ENCODE measurements at regions not wholly inside any gene's neighbourhood (a gene's known extent, or its start where the extent isn't known, plus 50 kb on each side); places are given as distances from the start of the nearest gene placed in this dataset.

GRCh38 chr2:220247588-220248350 is 620.3 kb downstream of the SLC4A3 start:
- TF ChIP-seq, protein P1, sequence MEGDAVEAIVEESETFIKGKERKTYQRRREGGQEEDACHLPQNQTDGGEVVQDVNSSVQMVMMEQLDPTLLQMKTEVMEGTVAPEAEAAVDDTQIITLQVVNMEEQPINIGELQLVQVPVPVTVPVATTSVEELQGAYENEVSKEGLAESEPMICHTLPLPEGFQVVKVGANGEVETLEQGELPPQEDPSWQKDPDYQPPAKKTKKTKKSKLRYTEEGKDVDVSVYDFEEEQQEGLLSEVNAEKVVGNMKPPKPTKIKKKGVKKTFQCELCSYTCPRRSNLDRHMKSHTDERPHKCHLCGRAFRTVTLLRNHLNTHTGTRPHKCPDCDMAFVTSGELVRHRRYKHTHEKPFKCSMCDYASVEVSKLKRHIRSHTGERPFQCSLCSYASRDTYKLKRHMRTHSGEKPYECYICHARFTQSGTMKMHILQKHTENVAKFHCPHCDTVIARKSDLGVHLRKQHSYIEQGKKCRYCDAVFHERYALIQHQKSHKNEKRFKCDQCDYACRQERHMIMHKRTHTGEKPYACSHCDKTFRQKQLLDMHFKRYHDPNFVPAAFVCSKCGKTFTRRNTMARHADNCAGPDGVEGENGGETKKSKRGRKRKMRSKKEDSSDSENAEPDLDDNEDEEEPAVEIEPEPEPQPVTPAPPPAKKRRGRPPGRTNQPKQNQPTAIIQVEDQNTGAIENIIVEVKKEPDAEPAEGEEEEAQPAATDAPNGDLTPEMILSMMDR (IDR thresholded peaks at IDR 0.05; ENCODE audit: poor library complexity) = no peak
- no peak for TF ChIP-seq EZH2 (IDR thresholded peaks at IDR 0.05; ENCODE audit: borderline replicate concordance)

All from hepatocyte (in vitro differentiated cells).